Neural crest cell (in vitro differentiated cells): ENCODE measurements at regions not wholly inside any gene's neighbourhood (a gene's known extent, or its start where the extent isn't known, plus 50 kb on each side); places are given as distances from the start of the nearest gene placed in this dataset.

ENCODE experiments used
- DNase-seq: peaks from one replicate; pipeline ENCODE4 v3.0.0; 2021; ENCODE audit warnings: low read depth, mixed read lengths, low spot score
- H3K27ac Mint-ChIP-seq: one replicate; pipeline ENCODE4 v1.8.0; 2021; ENCODE audit warnings: mild to moderate bottlenecking, mixed read lengths; ENCODE audit not compliant: unreplicated experiment
- H3K27me3 Mint-ChIP-seq: 2 replicates; pipeline ENCODE4 v1.8.0; 2021; ENCODE audit warnings: low read depth, mild to moderate bottlenecking, mixed read lengths
- H3K36me3 Mint-ChIP-seq: 2 replicates; pipeline ENCODE4 v1.8.0; 2021; ENCODE audit warnings: low read depth, mild to moderate bottlenecking, mixed read lengths
- H3K4me1 Mint-ChIP-seq: 2 replicates; pipeline ENCODE4 v1.8.0; 2021; ENCODE audit warnings: mixed read lengths
- H3K4me3 Mint-ChIP-seq: one replicate; pipeline ENCODE4 v1.8.0; 2021; ENCODE audit warnings: mild to moderate bottlenecking, mixed read lengths
- H3K9me3 Mint-ChIP-seq: 2 replicates; pipeline ENCODE4 v1.8.0; 2021; ENCODE audit warnings: mixed read lengths
- CTCF ChIP-seq: fragments of 200-600 bp; sonication (generic); conservative IDR thresholded peaks from 2 replicates; pipeline ENCODE4 v1.5.0; 2021; ENCODE audit warnings: antibody characterized with exemption, mild to moderate bottlenecking

GRCh38 chr13:67827992-67828391 is 597.9 kb upstream of the PCDH9 start:
- H3K36me3 Mint-ChIP-seq, result no peaks in the 10 kb centered on the region
- DNase-seq, result no peak

GRCh38 chr13:67821606-67822005 is 591.5 kb upstream of the PCDH9 start:
- TF ChIP-seq CTCF, result no peak
- Mint-ChIP-seq H3K27ac (no peak overlapping the region), H3K4me1 (no peaks in the 10 kb centered on the region), H3K9me3 (no peaks in the 10 kb centered on the region), H3K36me3 (no peaks in the 10 kb centered on the region), H3K27me3 (no peaks in the 10 kb centered on the region), H3K4me3 (no peak overlapping the region)
- DNase-seq, result no peak

More at GRCh38 chr13:67827992-67828391, 597.9 kb upstream of the PCDH9 start:
- Mint-ChIP-seq H3K27me3 (no peaks in the 10 kb centered on the region), H3K4me1 (no peaks in the 10 kb centered on the region), H3K4me3 (no peak overlapping the region), H3K27ac (no peak overlapping the region), H3K9me3 (no peaks in the 10 kb centered on the region)
- no peak for TF ChIP-seq CTCF

GRCh38 chr13:67806796-67807195 is 576.7 kb upstream of the PCDH9 start:
- Mint-ChIP-seq H3K4me3 (no peak overlapping the region), H3K27ac (no peak overlapping the region), H3K27me3 (no peaks in the 10 kb centered on the region)

GRCh38 chr13:67803118-67803517 is 573.0 kb upstream of the PCDH9 start:
- Mint-ChIP-seq H3K27ac (no peak overlapping the region), H3K36me3 (peaks cover 3% of the 10 kb centered on the region)
- TF ChIP-seq CTCF, result no peak

More at GRCh38 chr13:67806796-67807195, 576.7 kb upstream of the PCDH9 start:
- DNase-seq, result no peak
- Mint-ChIP-seq H3K4me1 (no peaks in the 10 kb centered on the region), H3K9me3 (peaks cover 4% of the 10 kb centered on the region), H3K36me3 (peaks cover 3% of the 10 kb centered on the region)
- TF ChIP-seq CTCF, result no peak

GRCh38 chr13:67792151-67792676 is 562.1 kb upstream of the PCDH9 start:
- Mint-ChIP-seq H3K36me3 (no peaks in the 10 kb centered on the region), H3K27ac (no peak overlapping the region), H3K9me3 (peaks cover 4% of the 10 kb centered on the region), H3K4me1 (peaks cover 8% of the 10 kb centered on the region), H3K27me3 (no peaks in the 10 kb centered on the region), H3K4me3 (no peak overlapping the region)
- TF ChIP-seq CTCF, result no peak
- no peak for DNase-seq

More at GRCh38 chr13:67803118-67803517, 573.0 kb upstream of the PCDH9 start:
- no peaks in the 10 kb centered on the region for H3K4me1 Mint-ChIP-seq
- no peak for DNase-seq
- no peaks in the 10 kb centered on the region for H3K27me3 Mint-ChIP-seq
- no peak overlapping the region for H3K4me3 Mint-ChIP-seq
- peaks cover 4% of the 10 kb centered on the region for H3K9me3 Mint-ChIP-seq
